SK-N-SH (cell line): ENCODE measurements at regions not wholly inside any gene's neighbourhood (a gene's known extent, or its start where the extent isn't known, plus 50 kb on each side); places are given as distances from the start of the nearest gene placed in this dataset.

Experiments used
- CTCF ChIP-seq: fragments of 200-600 bp; sonication (generic); IDR thresholded peaks from 2 replicates; pipeline ENCODE4 v1.6.1; 2017; ENCODE audit warnings: antibody characterized with exemption, mild to moderate bottlenecking, moderate library complexity
- EP300 ChIP-seq, 2 experiments: IDR thresholded peaks; 2 replicates each; pipeline versions ENCODE4 v1.4.0 to v1.6.1; 2012; ENCODE audit warnings: borderline replicate concordance in 1 of 2, low read depth in 1 of 2, low read length in 1 of 2
- EZH2phosphoT487 ChIP-seq: fragments of 200-600 bp; sonication (generic); IDR thresholded peaks from 2 replicates; pipeline ENCODE4 v1.6.1; 2017; ENCODE audit warnings: low read depth, mixed run types, mild to moderate bottlenecking, antibody characterized with exemption, moderate library complexity, borderline replicate concordance
- GABPA ChIP-seq: IDR thresholded peaks from 2 replicates; pipeline ENCODE4 v1.4.0; 2012; ENCODE audit warnings: low read depth, mild to moderate bottlenecking
- MEF2A ChIP-seq: IDR thresholded peaks from 2 replicates; pipeline ENCODE4 v1.4.0; 2012; ENCODE audit warnings: low read depth, borderline replicate concordance
- NRF1 ChIP-seq: IDR thresholded peaks from 2 replicates; pipeline ENCODE4 v1.6.1; 2012; ENCODE audit warnings: low read depth, mild to moderate bottlenecking, low read length
- RCOR1 ChIP-seq: fragments of 150-350 bp; IDR thresholded peaks from 2 replicates; pipeline ENCODE4 v1.6.1; 2017; ENCODE audit warnings: antibody characterized with exemption, low read length
- SIN3A ChIP-seq: IDR thresholded peaks from 2 replicates; pipeline ENCODE4 v1.6.1; 2012; ENCODE audit warnings: low read depth, mild to moderate bottlenecking, low read length, moderate library complexity, borderline replicate concordance
- TAF1 ChIP-seq: IDR thresholded peaks from 2 replicates; pipeline ENCODE4 v1.6.1; 2012; ENCODE audit warnings: low read depth, mild to moderate bottlenecking, low read length, moderate library complexity, borderline replicate concordance
- USF2 ChIP-seq: fragments of 150-350 bp; IDR thresholded peaks from 2 replicates; pipeline ENCODE4 v1.6.1; 2017; ENCODE audit warnings: antibody characterized with exemption, low read length, low read depth, borderline replicate concordance

- no peak for TF ChIP-seq EP300 (IDR thresholded peaks at IDR 0.05; ENCODE audit: borderline replicate concordance in 1 of 2, low read depth in 1 of 2, low read length in 1 of 2)
- no peak for TF ChIP-seq CTCF
- no peak for TF ChIP-seq TAF1
- TF ChIP-seq EZH2phosphoT487: no peak
- TF ChIP-seq USF2: no peak
- no peak for TF ChIP-seq GABPA
- no peak for TF ChIP-seq RCOR1
- no peak for TF ChIP-seq NRF1
- no peak for TF ChIP-seq SIN3A
- no peak for TF ChIP-seq MEF2A
Measured at GRCh38 chr18:78034755-78035154, 785.1 kb downstream of the GALR1 start.
